LNCaP clone FGC (cell line): ENCODE measurements at regions not wholly inside any gene's neighbourhood (a gene's known extent, or its start where the extent isn't known, plus 50 kb on each side); places are given as distances from the start of the nearest gene placed in this dataset.

ENCODE experiments used
- DNase-seq: peaks from one replicate; pipeline ENCODE4 v3.0.0-alpha.2; 2011; ENCODE audit warnings: low read depth
- H3K4me3 ChIP-seq: 2 replicates; pipeline ENCODE4 v1.5.1; 2011; ENCODE audit warnings: mild to moderate bottlenecking, low read depth, low read length, control low read depth
- CTCF ChIP-seq: IDR thresholded peaks from 2 replicates; pipeline ENCODE4 v1.5.1; 2012; ENCODE audit warnings: mild to moderate bottlenecking; ENCODE audit not compliant: control insufficient read depth, insufficient read depth; ENCODE audit errors: extremely low read depth

- H3K4me3 ChIP-seq, result no peak overlapping the region
- no peak for DNase-seq
- TF ChIP-seq CTCF, result no peak
Observed at GRCh38 chr17:74053712-74054078, 149.8 kb upstream of the RPL38 start.

- TF ChIP-seq CTCF, result no peak
- no peak for DNase-seq
- H3K4me3 ChIP-seq, result no peak overlapping the region
Observed at GRCh38 chr17:74054249-74054648, 149.2 kb upstream of the RPL38 start.

- no peak overlapping the region for H3K4me3 ChIP-seq
- no peak for TF ChIP-seq CTCF
- DNase-seq, result no peak
Observed at GRCh38 chr17:74055508-74056160, 147.8 kb upstream of the RPL38 start.

GRCh38 chr17:74059479-74060240 lies 143.8 kb upstream of the RPL38 start:
- TF ChIP-seq CTCF, result no peak
- no peak for DNase-seq
- no peak overlapping the region for H3K4me3 ChIP-seq

GRCh38 chr17:74061758-74062157 lies 141.7 kb upstream of the RPL38 start:
- DNase-seq, result no peak
- TF ChIP-seq CTCF, result no peak
- H3K4me3 ChIP-seq, result no peak overlapping the region

GRCh38 chr17:74062234-74062633 lies 141.2 kb upstream of the RPL38 start:
- DNase-seq, result no peak
- H3K4me3 ChIP-seq, result no peak overlapping the region
- no peak for TF ChIP-seq CTCF

GRCh38 chr17:74063439-74063838 lies 140.0 kb upstream of the RPL38 start:
- H3K4me3 ChIP-seq, result no peak overlapping the region
- DNase-seq, result no peak
- TF ChIP-seq CTCF, result no peak
